Smooth muscle cell (in vitro differentiated cells): ENCODE measurements at regions not wholly inside any gene's neighbourhood (a gene's known extent, or its start where the extent isn't known, plus 50 kb on each side); places are given as distances from the start of the nearest gene placed in this dataset.

Source experiments
- DNase-seq: peaks from one replicate; lab custom pipeline; 2025; ENCODE audit not compliant: unreplicated experiment; lab: John Stamatoyannopoulos, UW
- H2AFZ ChIP-seq: fragments of 200-600 bp; sonication (generic); 2 replicates; pipeline ENCODE4 v1.6.0; 2016; ENCODE audit warnings: antibody characterized with exemption, low read depth, mild to moderate bottlenecking
- H3F3A ChIP-seq: fragments of 200-600 bp; sonication (generic); 2 replicates; pipeline ENCODE4 v1.6.0; 2017; ENCODE audit warnings: antibody characterized with exemption, low read depth
- H3K27ac ChIP-seq: fragments of 200-600 bp; sonication (generic); 2 replicates; pipeline ENCODE4 v1.5.1; 2016; ENCODE audit warnings: low read depth, mild to moderate bottlenecking
- H3K27me3 ChIP-seq: fragments of 200-600 bp; sonication (generic); 2 replicates; pipeline ENCODE4 v1.6.1; 2016; ENCODE audit warnings: low read depth, mild to moderate bottlenecking
- H3K36me3 ChIP-seq: fragments of 200-600 bp; sonication (generic); 2 replicates; pipeline ENCODE4 v1.5.1; 2016; ENCODE audit warnings: low read depth
- H3K4me1 ChIP-seq: fragments of 200-600 bp; sonication (generic); 2 replicates; pipeline ENCODE4 v1.5.1; 2016; ENCODE audit warnings: low read depth
- H3K4me2 ChIP-seq: fragments of 200-600 bp; sonication (generic); 2 replicates; pipeline ENCODE4 v1.6.0; 2016; ENCODE audit warnings: mild to moderate bottlenecking
- H3K4me3 ChIP-seq: fragments of 200-600 bp; sonication (generic); 2 replicates; pipeline ENCODE4 v1.5.1; 2016; ENCODE audit warnings: mild to moderate bottlenecking
- H3K79me2 ChIP-seq: fragments of 200-600 bp; sonication (generic); 2 replicates; pipeline ENCODE4 v1.6.0; 2016; ENCODE audit warnings: low read depth, mild to moderate bottlenecking
- H3K9ac ChIP-seq: fragments of 200-600 bp; sonication (generic); 2 replicates; pipeline ENCODE4 v1.6.0; 2016; ENCODE audit warnings: low read depth
- H3K9me3 ChIP-seq: fragments of 200-600 bp; sonication (generic); replicated peaks from 2 replicates; pipeline ENCODE4 v1.5.1; 2016; ENCODE audit warnings: low read depth
- H4K20me1 ChIP-seq: fragments of 200-600 bp; sonication (generic); 2 replicates; pipeline ENCODE4 v1.6.0; 2016; ENCODE audit warnings: low read depth
- CTCF ChIP-seq: fragments of 200-600 bp; sonication (generic); IDR thresholded peaks from 2 replicates; pipeline ENCODE4 v1.5.1; 2017; ENCODE audit warnings: borderline replicate concordance, mild to moderate bottlenecking, antibody characterized with exemption; ENCODE audit not compliant: insufficient read depth, poor library complexity, severe bottlenecking
- WGBS: methylation state at CpG from one replicate; pipeline ENCODE4 v1.1.7; 2016; ENCODE audit warnings: low lambda C conversion rate; 5-methylcytosine and 5-hydroxymethylcytosine counted together

- 87% methylated on average over 2 of the region's 2 CpGs for WGBS
- H3K27ac ChIP-seq: no peak overlapping the region
Observed at GRCh38 chr5:24102010-24102409, 542.8 kb downstream of the CDH10 start.

GRCh38 chr5:24103451-24104023, 541.2 kb downstream of the CDH10 start:
- Histone ChIP-seq H3K27me3 (no peaks in the 10 kb centered on the region), H3K4me2 (no peak overlapping the region), H3K79me2 (no peaks in the 10 kb centered on the region), H3F3A (no peaks in the 10 kb centered on the region), H2AFZ (no peak overlapping the region), H3K4me1 (no peaks in the 10 kb centered on the region), H3K9ac (no peak overlapping the region), H3K9me3 (no peaks in the 10 kb centered on the region), H3K36me3 (no peaks in the 10 kb centered on the region), H3K4me3 (no peak overlapping the region), H3K27ac (no peak overlapping the region), H4K20me1 (no peaks in the 10 kb centered on the region)
- no peak for DNase-seq
- WGBS: 79% methylated on average over 3 of the region's 3 CpGs
- TF ChIP-seq CTCF: no peak

More at GRCh38 chr5:24102010-24102409, 542.8 kb downstream of the CDH10 start:
- H3K4me3 ChIP-seq: no peak overlapping the region
- H3F3A ChIP-seq: no peaks in the 10 kb centered on the region
- no peaks in the 10 kb centered on the region for H4K20me1 ChIP-seq
- no peaks in the 10 kb centered on the region for H3K79me2 ChIP-seq
- no peak overlapping the region for H3K9ac ChIP-seq
- no peaks in the 10 kb centered on the region for H3K4me1 ChIP-seq
- no peaks in the 10 kb centered on the region for H3K27me3 ChIP-seq
- TF ChIP-seq CTCF: no peak
- H3K36me3 ChIP-seq: no peaks in the 10 kb centered on the region
- no peak overlapping the region for H2AFZ ChIP-seq
- H3K4me2 ChIP-seq: no peak overlapping the region
- no peaks in the 10 kb centered on the region for H3K9me3 ChIP-seq
- DNase-seq: no peak

- peak; percentile 66 for TF ChIP-seq CTCF
- no peak overlapping the region for H3K4me2 ChIP-seq
- no peaks in the 10 kb centered on the region for H3K4me1 ChIP-seq
- no peak overlapping the region for H3K4me3 ChIP-seq
- DNase-seq: no peak
- no peak overlapping the region for H3K9ac ChIP-seq
- H3K27me3 ChIP-seq: no peaks in the 10 kb centered on the region
- H3K27ac ChIP-seq: no peak overlapping the region
- H3K36me3 ChIP-seq: no peaks in the 10 kb centered on the region
- H4K20me1 ChIP-seq: no peaks in the 10 kb centered on the region
- no peaks in the 10 kb centered on the region for H3F3A ChIP-seq
- H2AFZ ChIP-seq: peak overlapping the region; percentile 30
- 42% methylated on average over 3 of the region's 3 CpGs for WGBS
- no peaks in the 10 kb centered on the region for H3K79me2 ChIP-seq
- no peaks in the 10 kb centered on the region for H3K9me3 ChIP-seq
Observed at GRCh38 chr5:24110004-24110615, 534.7 kb downstream of the CDH10 start.

- Histone ChIP-seq H3K27ac (no peak overlapping the region), H3K4me3 (no peak overlapping the region), H2AFZ (no peak overlapping the region), H3K4me2 (no peak overlapping the region), H3K9me3 (no peaks in the 10 kb centered on the region), H3K36me3 (no peaks in the 10 kb centered on the region), H3K4me1 (no peaks in the 10 kb centered on the region), H3F3A (no peaks in the 10 kb centered on the region), H3K27me3 (no peaks in the 10 kb centered on the region), H4K20me1 (no peaks in the 10 kb centered on the region), H3K9ac (no peak overlapping the region), H3K79me2 (no peaks in the 10 kb centered on the region)
- no peak for DNase-seq
- TF ChIP-seq CTCF: no peak
- 84% methylated on average over 2 of the region's 2 CpGs for WGBS
Observed at GRCh38 chr5:24112420-24112819, 532.4 kb downstream of the CDH10 start.
